Panc1 (cell line): ENCODE measurements at regions not wholly inside any gene's neighbourhood (a gene's known extent, or its start where the extent isn't known, plus 50 kb on each side); places are given as distances from the start of the nearest gene placed in this dataset.

Source experiments
- CTCF ChIP-seq: fragments of 450-650 bp; IDR thresholded peaks from 2 replicates; pipeline ENCODE4 v1.5.1; 2017; ENCODE audit warnings: mild to moderate bottlenecking
- REST ChIP-seq, 2 experiments: IDR thresholded peaks; 2 replicates each; pipeline ENCODE4 v1.6.1; 2011 to 2012; ENCODE audit warnings: low read depth in 2 of 2, control low read depth in 1 of 2, low read length in 1 of 2, mild to moderate bottlenecking in 1 of 2, moderate library complexity in 1 of 2; ENCODE audit not compliant: insufficient read depth in 1 of 2

- no peak for TF ChIP-seq REST (IDR thresholded peaks at IDR 0.05; ENCODE audit: insufficient read depth in 1 of 2, low read depth in 2 of 2, low read length in 1 of 2)
- TF ChIP-seq CTCF = no peak
These were observed 169.5 kb upstream of the NTF3 start for GRCh38 chr12:5262450-5262849.
